GM18498 (cell line): ENCODE measurements at regions not wholly inside any gene's neighbourhood (a gene's known extent, or its start where the extent isn't known, plus 50 kb on each side); places are given as distances from the start of the nearest gene placed in this dataset.

ENCODE experiments used
- ATAC-seq: cut with Tn5 transposase; IDR thresholded peaks from one replicate; pipeline ENCODE4 v1.9.1; 2021; ENCODE audit warnings: mild to moderate bottlenecking, moderate library complexity; ENCODE audit not compliant: unreplicated experiment

DNA sequence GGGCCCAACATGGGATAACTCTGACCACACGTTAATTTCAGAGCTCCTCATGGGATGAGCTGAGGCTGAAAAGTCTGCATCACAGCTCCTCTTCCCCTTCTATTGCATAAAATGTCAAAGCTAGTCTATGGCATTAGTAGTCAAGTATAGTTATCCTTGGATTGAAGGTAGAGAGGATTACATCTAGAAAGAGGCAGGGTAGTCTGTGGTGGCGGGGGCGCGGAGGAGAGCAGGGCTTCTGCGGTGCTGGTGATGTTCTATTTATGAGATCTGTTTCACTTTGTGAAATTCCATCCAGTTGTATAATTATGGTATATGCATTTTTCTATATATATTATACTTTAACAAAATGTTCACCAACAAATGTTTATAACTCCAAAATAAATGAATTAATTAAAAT, 329.5 kb upstream of the GRAMD2B start:
- no peak for ATAC-seq

DNA sequence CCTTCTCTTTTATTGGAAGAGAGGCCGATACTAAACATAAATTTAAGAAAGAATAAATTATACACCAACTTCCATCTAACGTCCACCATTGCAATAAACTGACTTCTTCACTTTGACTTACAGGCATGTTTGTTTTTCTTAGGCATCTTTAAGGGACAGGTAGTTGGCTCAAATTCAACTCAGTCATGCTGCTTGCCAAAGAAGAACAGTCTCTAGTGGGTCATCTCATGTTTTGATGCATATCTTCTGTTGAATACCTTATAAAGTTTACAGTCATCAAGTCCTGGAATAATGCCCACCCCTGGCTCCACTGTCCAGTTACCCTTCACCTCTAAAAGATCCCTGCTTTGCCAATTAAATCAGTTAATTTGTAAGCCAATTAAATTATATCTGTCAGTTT, 328.2 kb upstream of the GRAMD2B start:
- no peak for ATAC-seq

- no peak for ATAC-seq
Observed at GRCh38 chr5:126096442-126097006, 326.7 kb upstream of the GRAMD2B start.

- no peak for ATAC-seq
Observed at GRCh38 chr5:126097876-126098275, 325.3 kb upstream of the GRAMD2B start.

GRCh38 chr5:126098330-126099017, 324.7 kb upstream of the GRAMD2B start:
- ATAC-seq, result no peak

- ATAC-seq, result no peak
Observed at GRCh38 chr5:126099077-126099476, 324.1 kb upstream of the GRAMD2B start.

- no peak for ATAC-seq
Observed at GRCh38 chr5:126100767-126101166, 322.4 kb upstream of the GRAMD2B start.

- no peak for ATAC-seq
Observed at GRCh38 chr5:126101901-126102300, 321.3 kb upstream of the GRAMD2B start.

DNA sequence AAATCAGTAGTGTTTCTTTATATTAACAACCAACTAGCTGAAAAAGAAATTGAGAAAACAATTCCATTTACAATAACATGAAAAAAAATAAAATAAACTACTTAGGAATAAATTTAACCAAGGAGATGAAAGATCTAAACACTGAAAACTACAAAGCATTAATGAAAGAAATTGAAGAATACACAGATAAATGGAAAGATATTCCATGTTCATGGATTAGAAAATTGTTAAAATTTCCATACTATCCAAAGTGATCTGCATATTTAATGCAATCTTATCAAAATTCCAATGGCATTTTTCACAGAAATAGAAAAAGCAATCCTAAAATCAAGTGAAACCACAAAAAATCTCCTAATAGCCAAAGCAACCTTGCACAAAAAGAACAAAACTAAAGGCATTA, 320.2 kb upstream of the GRAMD2B start:
- no peak for ATAC-seq

GRCh38 chr5:126103868-126104267, 319.3 kb upstream of the GRAMD2B start:
- no peak for ATAC-seq

DNA sequence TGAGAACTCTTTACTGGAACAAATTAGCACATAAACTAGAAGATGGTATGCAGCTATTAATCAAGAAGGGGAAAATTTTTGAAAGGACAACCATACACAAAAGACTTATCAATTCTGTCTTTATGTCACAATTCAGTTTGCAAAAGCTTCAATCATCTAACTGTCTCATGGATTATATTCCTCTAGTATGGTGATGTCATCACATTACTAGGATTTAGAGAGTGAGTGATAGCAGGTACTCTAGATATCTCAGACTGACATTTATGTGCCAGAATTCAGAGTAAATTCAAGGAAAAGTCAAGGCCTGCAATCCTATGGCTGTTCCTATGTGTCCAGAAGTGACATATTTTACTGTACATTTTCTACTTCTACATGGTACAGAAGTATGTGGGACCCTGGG, 318.9 kb upstream of the GRAMD2B start:
- ATAC-seq, result no peak

- ATAC-seq, result no peak
Observed at GRCh38 chr5:126104951-126105350, 318.3 kb upstream of the GRAMD2B start.

GRCh38 chr5:126106029-126106428, 317.2 kb upstream of the GRAMD2B start:
- no peak for ATAC-seq

DNA sequence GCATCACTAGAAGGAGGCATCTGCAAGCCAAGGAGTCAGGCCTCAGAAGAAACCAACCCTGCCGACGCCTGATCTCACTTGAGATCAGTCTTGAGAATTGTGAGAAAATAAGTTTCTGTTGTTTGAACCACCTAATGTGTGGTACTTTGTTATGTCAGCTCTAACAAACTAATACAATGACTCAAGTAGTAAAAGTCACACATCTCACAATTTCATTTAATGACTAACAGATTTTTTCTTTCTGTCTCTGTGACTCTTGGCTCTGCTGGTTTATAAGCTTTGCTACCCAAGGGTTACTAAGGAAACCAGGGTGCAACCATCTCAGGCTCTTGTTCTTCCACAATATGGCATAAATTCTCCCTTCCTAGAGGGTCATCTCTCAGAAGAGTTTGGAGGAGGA, 315.8 kb upstream of the GRAMD2B start:
- ATAC-seq, result no peak

DNA sequence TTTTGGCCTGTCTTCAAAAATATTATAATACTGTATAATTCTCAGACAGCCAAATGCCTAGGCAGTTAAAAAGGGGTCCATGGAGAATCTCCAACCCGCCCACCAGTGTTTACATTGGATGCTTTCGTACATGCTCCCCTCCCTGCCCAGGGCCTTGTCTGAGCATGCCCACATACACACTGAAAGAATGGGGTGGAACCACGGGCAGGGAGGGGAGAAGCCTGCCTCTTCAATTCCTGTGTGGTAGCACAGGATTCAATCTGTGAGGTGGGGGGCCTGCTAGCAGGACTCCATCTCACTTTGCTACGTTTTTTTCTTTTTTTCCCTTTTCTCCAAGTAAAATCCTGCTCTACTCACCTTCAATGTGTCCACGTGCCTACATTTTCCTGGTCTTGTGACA, 314.7 kb upstream of the GRAMD2B start:
- ATAC-seq, result no peak

DNA sequence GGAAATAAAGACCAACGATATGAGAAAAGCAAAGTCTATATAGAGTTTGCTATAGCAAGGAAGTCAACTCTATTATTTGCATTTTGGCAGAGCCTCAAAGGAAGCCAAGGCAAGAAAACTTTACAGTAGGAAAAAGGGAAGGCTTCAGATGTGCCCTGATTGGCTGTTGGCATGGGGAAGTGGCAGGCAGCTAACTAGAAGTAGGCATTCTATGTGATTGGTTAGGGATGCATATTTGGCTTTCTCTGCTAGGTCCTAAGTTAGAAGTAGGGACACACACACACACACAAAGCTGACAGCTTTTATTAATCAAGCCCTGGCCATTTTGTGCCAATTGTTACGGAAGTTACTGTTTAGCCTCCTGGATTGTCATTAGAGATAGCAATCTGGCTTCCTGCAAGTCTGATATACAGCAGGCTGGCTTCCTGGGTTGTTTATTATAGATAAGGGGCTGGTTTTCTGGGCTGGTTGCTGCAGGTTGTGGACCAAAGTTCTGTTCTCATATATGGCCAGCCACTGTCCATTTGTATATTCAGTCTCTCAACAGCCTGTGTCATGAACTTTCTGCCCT, 308.1 kb upstream of the GRAMD2B start:
- no peak for ATAC-seq

- no peak for ATAC-seq
Observed at GRCh38 chr5:126117044-126117443, 306.2 kb upstream of the GRAMD2B start.

GRCh38 chr5:126119887-126120442, 303.2 kb upstream of the GRAMD2B start:
- ATAC-seq, result no peak

GRCh38 chr5:126120939-126121338, 302.3 kb upstream of the GRAMD2B start:
- ATAC-seq, result no peak

DNA sequence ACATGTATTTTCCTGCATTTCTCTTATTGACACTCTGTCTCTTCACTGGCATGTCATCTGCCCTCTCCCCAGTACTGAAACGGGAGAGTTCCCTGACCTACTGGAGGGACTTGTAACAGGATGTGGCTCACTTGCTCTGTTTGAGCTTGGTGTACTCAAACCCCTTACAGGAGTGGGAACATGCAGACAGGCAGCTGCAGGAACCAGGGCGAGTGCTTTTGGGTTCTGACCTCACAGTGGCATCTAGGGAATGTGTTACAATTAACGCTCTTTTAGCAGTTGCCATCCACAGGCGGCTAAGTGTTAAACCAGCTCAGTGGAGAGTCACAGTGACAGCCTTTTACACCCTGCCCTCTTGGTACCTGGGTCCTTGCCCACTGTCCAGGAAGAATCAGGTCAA, 300.3 kb upstream of the GRAMD2B start:
- no peak for ATAC-seq

GRCh38 chr5:126124706-126125345, 298.4 kb upstream of the GRAMD2B start:
- ATAC-seq, result no peak

DNA sequence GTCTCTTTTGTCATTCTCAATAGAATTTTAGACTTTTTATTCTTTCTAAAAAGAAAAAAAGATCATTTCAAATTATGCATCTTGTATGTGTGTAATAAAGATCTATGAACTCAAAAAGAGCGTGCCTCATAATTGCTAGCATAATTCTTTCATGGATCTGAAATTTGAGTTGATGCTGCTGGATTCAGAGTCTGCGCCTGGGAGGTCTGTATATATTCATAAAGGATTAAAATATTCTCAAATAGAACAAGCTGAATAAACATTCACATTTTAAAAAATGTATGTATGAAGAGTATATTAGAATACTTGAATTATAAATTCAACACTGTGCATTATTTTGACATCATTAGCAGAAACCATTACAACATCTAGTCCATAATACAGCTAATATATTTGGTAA, 297.8 kb upstream of the GRAMD2B start:
- ATAC-seq, result no peak
